HPDE6-E6E7 (cell line): ENCODE measurements at regions not wholly inside any gene's neighbourhood (a gene's known extent, or its start where the extent isn't known, plus 50 kb on each side); places are given as distances from the start of the nearest gene placed in this dataset.
A peak's percentile ranks its signal among the peaks of the same experiment; 100 is the strongest.

ENCODE experiments used
- DNase-seq: peaks from one replicate; pipeline ENCODE4 v3.0.0; 2011; ENCODE audit warnings: missing footprints; ENCODE audit errors: extremely low spot score

DNA sequence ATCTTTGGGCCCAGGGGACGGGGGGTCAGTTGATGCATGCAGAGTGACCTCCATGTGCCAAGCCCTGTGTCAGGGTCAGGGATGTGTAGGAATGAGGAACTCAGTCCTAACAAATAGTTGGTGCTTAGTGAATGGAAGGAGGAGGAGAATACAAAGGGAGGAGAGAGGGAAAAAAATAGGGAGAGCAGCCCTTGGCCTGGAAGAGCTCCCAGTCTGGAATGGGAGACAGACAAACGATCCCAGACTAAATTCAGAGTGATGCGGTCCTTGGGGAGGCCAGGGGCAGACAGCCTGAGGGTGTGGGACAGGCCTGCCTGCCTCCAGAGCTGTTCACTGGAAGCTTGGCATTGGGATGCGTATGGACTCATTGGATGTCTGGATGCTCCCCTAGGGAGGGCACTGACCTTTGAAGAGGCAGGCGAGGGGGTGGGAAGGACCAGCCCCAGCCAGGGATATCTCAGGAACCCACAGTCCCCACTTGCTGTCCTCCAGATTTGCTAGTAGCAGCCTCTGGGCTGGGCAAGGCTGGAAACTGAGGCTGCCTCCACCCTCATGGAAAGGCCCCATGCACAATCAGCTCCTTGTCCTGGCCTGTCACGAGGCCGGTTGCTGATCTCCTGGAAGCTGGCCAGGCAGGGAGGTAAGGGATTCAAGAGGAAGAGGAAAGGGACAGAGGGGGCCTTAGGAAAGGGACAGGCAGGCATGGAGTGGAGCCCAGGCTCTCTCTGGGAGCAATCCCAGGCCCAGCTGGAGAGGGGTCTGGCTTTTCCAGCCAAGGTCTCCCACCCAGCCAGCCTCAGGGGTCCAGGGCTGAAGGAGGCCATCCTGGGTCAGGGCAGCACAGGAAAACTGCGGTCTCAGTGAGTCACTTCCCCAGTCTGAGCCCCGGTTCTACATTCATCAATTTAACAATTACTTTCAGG lies 69.0 kb upstream of the GGTA1 start:
- DNase-seq = no peak

DNA sequence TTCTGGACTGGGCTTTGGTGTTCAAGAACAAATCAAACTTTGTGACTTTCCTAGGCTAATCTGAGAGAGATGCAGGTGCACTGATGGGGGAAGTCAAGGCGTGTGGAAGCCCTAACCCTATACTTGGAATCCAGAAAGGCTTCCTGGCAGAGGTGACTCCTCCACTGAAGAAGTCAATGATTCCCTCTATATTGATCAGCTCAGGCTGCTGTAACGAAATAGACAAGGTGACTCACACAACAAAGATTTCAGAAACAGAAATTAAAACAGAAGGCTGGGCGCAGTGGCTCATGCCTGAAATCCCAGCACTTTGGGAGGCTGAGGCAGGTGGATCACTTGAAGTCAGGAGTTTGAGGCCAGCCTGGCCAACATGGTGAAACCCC lies 69.6 kb upstream of the GGTA1 start:
- no peak for DNase-seq

DNA sequence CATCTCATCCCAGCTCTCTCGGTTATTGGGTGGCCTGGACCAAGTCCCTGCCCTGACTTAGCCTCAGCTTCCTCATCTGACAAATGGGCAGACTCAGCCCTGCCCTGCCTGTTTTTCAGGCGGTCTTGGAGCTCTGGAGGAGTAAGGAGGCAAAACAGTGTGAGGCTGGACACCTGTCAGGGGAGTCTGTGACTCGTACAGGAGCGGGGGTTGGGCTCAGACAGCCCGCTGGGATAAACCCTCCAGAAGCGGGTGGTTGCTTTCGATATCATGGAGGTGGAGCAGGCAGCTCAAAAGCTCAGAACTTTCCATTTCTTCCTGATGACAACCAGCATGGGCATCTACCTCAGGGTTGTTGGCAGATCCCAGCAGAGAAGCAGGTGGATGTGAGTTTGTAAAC lies 72.9 kb upstream of the GGTA1 start:
- no peak for DNase-seq

DNA sequence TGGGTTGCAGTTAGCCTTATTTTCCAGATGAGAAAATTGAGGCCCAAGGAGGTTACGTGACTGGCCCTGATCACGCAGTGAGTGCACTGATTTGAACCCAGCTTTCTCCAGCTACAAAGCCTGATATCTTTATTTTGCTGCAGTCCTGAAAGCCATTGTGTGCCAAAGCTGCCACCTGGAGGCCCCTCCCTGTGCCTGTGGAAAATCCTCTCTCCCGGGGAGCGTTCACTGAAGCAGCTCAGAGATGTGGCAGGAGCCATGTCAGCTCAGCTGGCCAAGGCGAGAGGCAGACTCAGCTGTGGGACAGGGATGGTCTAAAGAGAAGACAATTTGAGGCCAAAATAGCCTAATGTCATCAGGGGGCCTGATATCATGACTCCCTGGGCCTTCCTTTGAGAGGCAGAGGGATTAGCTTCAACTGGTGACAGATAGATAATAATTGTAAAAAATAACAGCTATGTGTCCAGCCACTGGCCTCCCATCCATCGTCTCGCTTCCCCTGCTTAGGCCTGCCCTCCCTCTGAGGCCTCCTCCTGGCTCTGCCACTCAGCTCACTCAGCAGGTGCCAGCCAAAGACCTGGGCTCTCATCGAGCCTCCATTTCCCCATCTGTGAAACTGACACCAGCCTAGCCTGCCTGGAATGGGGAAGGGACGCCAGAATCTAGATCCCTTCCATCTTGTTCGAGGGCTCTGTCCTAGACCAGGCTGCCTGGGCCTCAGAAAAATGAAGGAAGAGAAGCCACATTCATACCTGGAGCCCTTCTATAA lies 74.3 kb upstream of the GGTA1 start:
- DNase-seq = no peak

DNA sequence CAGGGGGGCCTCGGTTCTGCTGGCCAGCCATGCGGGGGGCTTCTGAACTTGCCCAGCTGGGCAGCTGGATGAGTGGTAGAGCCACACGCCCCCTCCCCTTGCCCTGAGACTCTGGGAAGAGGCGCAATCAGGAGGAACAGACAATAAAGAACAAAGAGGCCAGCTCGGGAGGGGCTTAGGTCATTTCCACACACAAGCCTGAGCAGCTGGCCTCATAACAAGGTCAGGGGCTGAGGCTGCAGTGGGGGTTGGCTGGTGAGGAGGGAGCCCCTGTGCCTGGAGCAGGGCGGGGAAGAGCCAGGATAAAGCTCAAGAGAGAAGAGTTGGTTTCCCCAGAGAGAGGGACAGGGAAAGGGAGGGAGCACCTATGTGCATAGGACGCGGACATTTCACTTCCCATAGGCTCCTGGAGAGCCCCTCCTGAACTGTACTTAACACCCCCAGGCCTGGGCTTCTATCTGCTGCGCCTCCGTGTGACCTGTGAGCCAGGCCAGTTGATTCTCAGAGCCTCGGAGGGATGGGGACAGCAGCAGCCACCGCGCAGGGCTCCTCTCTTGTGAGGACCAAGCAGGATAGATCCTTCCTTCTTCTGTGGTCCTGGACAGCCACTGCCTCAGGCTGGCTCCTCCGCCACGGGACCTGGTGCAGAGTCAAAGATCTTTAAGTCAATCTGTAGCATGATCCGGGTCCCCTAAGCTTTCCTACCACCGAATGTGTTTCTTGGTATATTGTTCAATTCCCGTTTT lies 75.3 kb upstream of the GGTA1 start:
- DNase-seq = no peak

DNA sequence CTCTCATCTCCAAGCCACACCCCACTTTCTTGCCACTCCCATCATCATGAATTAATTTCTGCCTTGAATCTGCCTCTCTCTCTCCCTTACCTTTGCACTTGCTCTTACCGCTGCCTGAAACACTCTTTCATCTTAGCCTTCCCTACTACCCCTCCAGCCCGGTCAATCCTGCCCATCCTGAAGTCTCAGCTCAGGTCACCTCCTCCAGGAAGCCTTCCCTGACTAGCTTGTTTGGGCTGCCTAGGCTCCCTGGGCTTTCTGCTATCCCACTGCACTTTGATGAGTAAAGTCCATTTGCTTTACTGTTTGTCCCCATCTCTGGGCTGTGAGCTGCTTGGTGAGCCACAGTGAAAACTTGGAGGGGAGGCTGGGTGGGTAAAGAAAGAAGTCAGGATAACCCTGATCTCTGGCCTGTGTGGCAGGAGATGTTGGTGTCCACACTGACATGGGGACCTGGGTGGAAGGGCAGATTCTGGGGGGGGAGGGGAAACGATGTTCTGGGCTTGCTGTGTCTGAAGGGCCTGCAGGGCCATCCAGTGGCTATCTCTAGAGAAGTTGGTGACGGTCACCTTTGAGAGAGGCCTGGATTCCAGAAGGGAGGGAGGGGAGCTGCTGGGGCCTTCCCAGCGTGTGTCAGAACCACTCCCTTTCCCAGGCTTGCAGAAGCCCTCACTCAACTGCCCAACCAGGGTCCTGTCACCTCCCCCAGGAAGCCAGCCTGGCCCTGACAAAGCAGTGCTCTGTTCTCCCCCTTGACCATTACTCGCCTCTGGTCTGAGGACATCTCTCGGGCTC lies 75.0 kb upstream of the DAB2IP start:
- no peak for DNase-seq

DNA sequence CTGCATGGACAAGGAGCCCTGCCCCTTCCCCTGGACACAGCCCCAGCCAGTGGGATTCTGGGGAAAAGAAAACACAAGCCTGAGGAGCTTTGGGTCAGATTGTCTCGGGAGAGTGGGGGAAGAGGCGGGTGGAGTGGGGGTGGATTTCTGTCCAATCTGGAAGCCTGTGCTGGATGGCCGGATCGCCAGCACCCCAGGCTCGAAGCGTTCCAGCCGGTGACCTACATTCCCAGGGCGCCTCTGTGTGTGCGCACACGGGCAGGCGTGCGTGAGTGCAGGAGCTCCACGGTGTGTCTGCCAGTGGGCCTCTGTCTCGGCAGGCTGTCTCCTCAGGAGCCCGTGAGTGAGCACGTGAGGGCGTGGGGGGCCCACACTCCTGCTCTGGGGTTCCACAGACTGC lies 74.3 kb upstream of the DAB2IP start:
- DNase-seq = no peak

DNA sequence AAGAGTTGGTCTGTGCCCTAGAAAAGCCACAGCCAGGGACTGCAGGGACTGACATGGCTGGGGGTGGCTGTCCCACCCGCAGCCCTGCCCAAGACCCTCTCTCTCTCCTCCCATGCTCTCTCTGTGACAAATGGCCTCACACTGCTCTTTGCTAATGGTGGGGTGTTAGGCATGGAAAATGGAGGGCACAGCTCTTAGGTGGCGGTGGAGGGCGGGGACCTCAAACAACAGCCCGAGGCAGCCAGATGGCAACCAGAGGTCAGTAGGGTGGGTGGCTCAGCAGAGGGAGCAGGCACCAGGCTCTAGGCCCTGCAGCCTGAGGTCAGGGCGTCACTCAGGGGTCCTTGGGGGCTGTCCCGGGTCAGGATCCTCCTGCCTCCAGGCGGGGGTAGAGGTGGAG lies 73.9 kb upstream of the DAB2IP start:
- DNase-seq = no peak

DNA sequence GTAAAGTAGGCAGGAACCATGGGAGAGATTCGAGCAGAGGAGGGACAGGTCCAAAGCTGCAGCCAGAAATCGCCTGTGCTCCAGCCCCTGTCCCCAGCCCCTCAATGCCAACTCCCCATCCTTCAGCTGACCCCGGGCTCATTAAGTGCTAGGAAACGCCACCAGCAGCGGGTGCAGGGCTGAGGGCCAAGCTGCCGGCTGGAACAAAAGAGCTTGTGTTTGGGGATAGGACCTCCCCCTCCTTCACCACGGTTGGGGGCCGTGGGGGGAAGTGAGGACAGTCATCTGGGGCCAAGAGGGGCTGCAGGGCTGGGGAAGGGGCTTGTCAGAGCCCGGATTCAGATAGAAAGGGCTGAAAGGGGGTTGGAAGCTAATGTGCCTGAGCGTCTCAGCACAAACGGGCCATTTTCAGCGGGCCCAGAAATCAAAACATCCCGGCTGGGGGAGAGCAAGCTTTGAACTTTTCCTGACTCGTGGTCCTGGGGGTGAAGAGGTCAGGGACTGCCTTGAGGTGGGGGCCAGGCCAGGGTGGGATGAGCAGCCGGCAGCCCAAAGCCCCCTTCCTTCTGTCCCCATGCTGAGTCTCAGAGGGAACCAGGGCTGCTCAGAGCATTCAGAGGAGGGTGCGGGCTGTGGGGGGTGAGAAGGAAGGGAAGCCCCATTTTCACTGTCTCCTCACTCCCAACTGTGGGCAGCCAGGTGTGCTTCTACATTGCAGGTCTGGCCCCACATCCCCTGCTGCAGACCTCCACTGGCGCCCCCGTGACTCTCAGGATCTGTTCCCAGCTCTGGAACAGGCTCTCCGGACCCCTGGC lies 69.4 kb upstream of the DAB2IP start:
- DNase-seq = no peak

DNA sequence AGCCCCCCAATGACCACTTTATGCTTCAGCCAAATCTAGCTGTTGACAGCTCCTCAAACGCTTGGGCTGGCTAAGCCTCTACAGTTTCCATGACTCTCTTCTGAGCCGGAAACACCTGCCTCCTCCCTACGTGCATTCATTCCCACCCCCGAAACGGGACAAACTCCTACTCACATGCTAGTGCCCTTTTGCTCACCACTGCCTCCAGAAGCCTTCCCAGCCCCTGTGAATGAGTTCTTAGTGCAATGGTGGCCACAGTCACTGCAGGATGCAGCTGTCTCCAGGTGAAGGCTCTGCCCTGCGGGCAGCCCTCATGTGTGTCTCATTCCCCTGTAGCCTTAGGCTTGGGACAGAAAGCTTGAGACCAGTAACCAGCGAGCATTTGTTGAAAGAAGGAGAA lies 68.8 kb upstream of the DAB2IP start:
- no peak for DNase-seq

DNA sequence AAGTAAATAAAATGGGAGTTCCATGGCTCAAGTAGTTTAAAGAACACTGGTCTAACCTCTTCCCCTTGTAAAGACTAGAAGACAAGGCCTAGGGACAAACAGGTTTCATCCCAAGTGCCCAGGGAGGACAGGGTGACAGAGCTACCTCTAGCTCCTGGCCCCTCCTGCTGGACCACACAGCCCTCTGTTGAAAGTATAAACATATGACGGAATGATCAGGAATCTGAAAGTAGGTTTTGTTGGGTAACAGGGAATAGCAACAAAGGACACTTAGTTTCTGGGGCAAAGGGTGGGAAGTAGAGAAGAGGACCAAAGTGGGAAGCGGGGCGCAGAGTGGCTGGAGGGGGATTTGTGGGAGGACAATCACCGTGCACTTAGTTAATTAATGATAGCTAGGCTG lies 67.0 kb upstream of the DAB2IP start:
- DNase-seq = no peak

DNA sequence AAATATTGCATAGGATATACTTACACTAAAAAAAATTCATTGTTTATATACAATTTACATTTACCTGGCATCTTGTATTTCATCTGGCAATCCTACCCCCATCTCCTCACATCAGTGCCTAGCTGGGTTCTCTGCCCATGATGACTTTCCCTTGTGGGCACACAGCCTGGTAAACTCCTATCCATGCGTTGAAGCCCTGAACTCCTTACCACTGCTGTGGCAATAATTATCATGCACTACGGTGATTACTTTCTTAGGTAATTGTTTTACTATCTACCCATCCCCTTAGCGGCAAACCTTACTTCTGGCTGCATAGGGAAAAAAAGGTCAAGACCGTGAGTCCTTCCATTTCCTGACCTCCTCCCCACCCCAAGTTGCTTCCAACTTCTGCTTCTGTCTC lies 63.6 kb upstream of the DAB2IP start:
- DNase-seq = no peak

DNA sequence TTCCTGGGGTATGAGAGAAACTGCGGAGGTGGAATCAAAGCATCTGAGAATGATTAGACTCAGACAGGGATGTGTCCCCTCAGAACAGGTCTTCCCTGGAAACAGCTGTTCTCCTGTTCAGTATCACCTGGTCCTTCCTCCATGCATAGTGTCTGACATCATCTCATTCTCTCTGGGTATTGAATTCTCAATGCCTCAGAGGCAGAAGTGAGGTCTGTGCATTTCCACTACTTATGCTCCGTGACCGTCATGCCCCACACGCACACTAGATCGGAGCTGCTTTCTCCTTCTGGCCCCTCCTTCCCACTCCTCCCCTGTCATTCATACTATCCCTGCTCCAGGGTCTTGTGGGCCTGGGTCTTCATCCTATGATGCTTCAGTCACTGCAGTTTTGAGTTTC lies 61.4 kb upstream of the DAB2IP start:
- no peak for DNase-seq

DNA sequence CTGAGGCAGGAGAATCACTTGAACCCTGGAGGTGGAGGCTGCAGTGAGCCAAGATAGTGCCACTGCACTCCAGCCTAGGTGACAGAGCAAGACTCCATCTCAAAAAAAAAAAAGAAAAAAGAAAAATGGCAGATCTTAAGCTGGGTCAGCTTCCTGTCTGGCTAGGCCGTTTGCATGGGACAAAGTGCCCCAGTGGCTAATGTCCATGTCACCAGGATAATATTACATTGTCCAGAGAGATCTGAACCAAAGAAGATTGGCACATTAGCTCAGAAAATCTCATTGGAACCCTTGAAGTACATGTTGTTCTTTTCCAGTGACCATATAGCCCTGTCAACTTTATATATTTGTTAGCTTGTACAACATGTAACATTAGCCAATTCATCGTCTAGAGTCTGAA lies 59.2 kb upstream of the DAB2IP start:
- DNase-seq = no peak

DNA sequence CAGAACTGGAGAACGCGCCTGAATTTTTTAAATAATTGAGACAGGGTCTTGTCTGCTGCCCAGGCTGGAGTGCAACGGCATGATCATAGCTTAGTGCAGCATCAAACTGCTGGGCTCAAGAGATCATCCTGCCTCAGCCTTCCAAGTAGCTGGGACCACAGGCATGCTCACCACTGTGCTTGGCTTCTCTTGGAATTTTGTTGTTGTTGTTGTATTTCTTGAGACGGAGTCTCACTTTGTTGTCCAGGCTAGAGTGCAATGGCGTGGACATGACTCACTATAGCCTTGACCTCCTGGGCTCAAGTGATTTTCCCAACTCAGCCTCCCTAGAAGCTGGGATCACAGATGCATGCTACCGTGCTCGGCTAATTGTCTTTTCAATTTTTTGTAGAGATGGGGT lies 58.4 kb upstream of the DAB2IP start:
- DNase-seq = no peak

DNA sequence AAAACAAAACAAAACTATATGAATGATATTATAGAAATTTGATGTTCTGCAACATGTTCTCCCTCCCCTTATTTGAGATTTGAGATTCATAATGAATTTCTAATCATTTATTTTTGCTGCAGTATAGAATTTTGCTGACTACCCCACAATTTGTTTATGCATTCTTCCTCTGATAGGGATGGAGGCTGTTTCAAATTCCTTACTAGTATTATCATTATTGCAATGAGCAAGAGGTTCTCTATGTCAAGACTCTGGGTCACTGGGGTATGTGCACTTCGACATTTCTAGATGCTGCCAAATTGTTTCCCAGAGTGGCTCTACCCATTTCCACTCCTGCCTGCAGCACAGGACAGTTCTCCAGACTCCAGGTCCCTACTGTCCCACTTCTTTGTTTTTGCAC lies 54.9 kb upstream of the DAB2IP start:
- DNase-seq = no peak

DNA sequence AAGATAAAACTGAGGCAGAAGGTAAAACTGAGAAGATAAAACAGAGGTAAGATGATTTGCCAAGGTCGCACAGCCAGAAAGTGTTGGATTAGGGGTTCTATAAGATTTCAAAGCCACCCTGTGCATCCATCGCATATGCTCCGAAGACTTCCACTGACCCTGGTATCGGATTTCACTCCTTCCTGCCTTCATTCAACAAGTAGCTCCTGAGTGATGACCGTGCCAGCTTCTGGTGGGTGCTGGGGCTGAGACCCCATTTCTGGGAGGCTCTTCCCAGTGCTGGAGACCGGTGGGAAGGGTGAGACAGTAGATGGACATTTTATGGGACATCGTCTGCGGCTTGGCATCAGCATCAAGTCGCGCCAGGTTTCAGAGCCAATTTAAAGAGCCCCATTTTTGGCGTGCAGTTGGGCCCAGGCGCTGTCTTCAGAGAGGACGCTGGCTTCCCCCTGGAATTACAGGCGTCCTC lies 53.7 kb upstream of the DAB2IP start:
- no peak for DNase-seq

DNA sequence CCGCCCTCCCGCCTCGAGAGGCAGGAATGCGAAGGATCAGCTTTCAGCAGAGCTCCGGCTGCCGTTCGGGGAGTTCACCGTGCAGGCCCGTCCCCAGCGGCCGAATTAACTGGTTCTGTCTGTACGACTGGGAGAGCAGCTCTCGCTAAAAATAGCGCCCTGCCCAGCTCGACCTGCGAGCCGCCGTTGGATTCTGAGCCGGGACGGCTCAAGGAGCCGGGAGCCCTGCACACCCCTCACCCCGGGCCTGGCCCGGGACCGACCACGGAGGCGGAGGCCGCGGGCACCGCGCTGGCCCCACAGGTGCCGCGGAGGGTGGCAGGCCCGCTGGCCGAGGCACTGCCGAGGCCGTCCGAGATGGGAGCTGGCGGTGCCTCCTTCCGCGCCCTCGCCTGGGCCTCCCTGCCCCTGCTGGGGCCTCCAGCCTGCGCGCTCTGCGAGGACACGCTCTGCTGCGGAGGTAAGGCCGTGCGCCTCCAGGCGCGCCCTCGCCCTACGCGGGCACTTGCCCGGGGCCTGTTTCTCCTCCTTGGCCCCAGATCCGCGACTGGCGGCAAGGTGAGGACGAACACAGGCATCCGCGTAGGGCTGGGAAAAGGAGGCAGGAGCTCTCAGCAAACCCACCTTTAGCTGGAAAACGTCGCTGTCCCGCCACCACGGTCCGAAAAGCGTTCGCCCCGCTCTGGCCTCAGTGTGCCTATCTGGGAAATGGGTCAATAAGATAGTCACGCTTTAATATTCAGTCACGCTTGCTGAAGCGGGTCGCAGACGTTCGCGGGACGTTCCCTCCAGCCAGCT lies 53.1 kb upstream of the DAB2IP start:
- DNase-seq = no peak

DNA sequence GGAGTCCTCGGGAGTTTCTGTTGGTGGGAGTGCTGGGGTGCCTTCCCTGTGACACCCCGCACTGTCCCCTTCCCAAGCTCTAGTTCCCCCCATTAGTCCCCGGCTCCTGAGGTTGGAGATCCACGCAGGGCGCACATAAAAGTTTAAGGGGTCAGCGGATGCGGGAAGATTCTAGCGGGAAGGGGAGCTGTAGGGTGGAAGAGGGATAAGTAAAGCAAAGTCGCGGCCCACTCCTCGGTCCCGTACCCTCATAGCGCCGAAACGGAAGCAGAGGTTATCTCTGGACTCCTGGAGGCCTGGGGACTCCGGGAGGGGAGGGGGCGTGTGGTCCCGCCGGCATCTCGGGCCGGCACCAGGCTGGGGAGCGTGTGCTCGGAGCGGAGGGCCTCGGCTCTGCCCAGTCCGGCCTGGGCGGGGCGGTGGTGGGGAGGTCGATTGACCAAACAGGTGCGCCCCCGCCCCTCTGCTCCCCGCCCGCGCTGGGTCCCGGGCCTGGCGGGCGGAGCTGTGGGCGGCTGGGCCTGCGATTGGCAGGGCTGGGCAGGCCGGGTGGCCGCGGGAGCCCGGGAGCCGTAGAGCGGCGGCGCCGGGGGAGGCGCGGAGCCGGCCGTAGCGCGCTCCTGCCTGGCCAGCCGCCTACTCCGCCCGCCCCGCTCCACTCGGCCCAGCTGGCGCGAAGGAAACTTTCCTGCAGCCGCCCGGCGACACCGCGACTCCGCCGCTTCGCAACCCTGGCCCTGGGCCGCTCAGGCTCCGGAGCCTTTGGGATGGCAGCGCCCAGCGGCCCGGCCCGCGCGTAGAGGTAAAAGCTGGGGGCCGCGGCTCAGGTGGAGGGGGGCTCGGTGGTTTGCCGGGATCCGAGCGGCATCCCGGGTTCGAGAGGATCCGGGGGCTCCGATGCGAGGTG lies 52.2 kb upstream of the DAB2IP start:
- DNase-seq = peak; percentile 74
